ENCODE measurements at regions not wholly inside any gene's neighbourhood (a gene's known extent, or its start where the extent isn't known, plus 50 kb on each side); places are given as distances from the start of the nearest gene placed in this dataset.

- H3K79me2 ChIP-seq (replicated peaks; ENCODE audit: insufficient read depth): no peaks in the 10 kb centered on the region
- no peaks in the 10 kb centered on the region for H4K20me1 ChIP-seq (replicated peaks; ENCODE audit: insufficient read depth)
- H3K9me3 Mint-ChIP-seq: no peaks in the 10 kb centered on the region
- no peak overlapping the region for H3K4me3 Mint-ChIP-seq
- H3K36me3 ChIP-seq (ENCODE audit: insufficient read depth): no peaks in the 10 kb centered on the region
- H3K27ac Mint-ChIP-seq: no peak overlapping the region
- no peak for DNase-seq (ENCODE audit: low spot score)
- ATAC-seq: no peak
- H3K4me1 ChIP-seq (ENCODE audit: insufficient read depth): no peaks in the 10 kb centered on the region
- no peaks in the 10 kb centered on the region for H3F3A ChIP-seq (replicated peaks; ENCODE audit: low read depth)
- no peak overlapping the region for H3K4me3 ChIP-seq
- no peaks in the 10 kb centered on the region for H3K4me1 Mint-ChIP-seq
- no peaks in the 10 kb centered on the region for H3K36me3 Mint-ChIP-seq (ENCODE audit: low read depth)
- H2AFZ ChIP-seq: no peak overlapping the region
- no peak overlapping the region for H3K4me2 ChIP-seq
- no peak overlapping the region for H3K27ac ChIP-seq (ENCODE audit: low read depth)
- H3K9me2 ChIP-seq (ENCODE audit: insufficient read depth): no peaks in the 10 kb centered on the region
- no peaks in the 10 kb centered on the region for H3K27me3 ChIP-seq (ENCODE audit: insufficient read depth)
- TF ChIP-seq STAT1 (IDR thresholded peaks at IDR 0.05; ENCODE audit: unreplicated experiment) (no peak), NANOG (IDR thresholded peaks at IDR 0.05; ENCODE audit: borderline replicate concordance) (no peak)
- H3K27me3 Mint-ChIP-seq (ENCODE audit: insufficient read depth, low read depth, poor library complexity): peaks cover 2% of the 10 kb centered on the region
Observed at GRCh38 chr2:104109356-104109755, 744.6 kb upstream of the POU3F3 start.

- Mint-ChIP-seq H3K27ac (no peak overlapping the region), H3K36me3 (ENCODE audit: low read depth) (no peaks in the 10 kb centered on the region), H3K4me3 (no peak overlapping the region), H3K9me3 (no peaks in the 10 kb centered on the region), H3K27me3 (ENCODE audit: insufficient read depth, low read depth, poor library complexity) (peaks cover 2% of the 10 kb centered on the region), H3K4me1 (peaks cover 24% of the 10 kb centered on the region)
- Histone ChIP-seq H3K27ac (ENCODE audit: low read depth) (no peak overlapping the region), H3K79me2 (replicated peaks; ENCODE audit: insufficient read depth) (no peaks in the 10 kb centered on the region), H3K4me1 (ENCODE audit: insufficient read depth) (no peaks in the 10 kb centered on the region; the same call in 1 of the 2 replicates), H3K27me3 (ENCODE audit: insufficient read depth) (no peaks in the 10 kb centered on the region), H3K4me3 (no peak overlapping the region), H3K36me3 (ENCODE audit: insufficient read depth) (no peaks in the 10 kb centered on the region), H3K4me2 (no peak overlapping the region), H4K20me1 (replicated peaks; ENCODE audit: insufficient read depth) (no peaks in the 10 kb centered on the region), H2AFZ (peak overlapping the region; percentile 85; the same call in 1 of the 2 replicates), H3F3A (replicated peaks; ENCODE audit: low read depth) (no peaks in the 10 kb centered on the region), H3K9me2 (ENCODE audit: insufficient read depth) (no peaks in the 10 kb centered on the region)
- DNase-seq (ENCODE audit: low spot score) (peak; percentile 41), ATAC-seq (peak; percentile 90)
- no peak for TF ChIP-seq ZNF462 (CRISPR knock-in tag; IDR thresholded peaks at IDR 0.05)
- TF ChIP-seq EZH2 (IDR thresholded peaks at IDR 0.05; ENCODE audit: low read depth, unreplicated experiment): no peak
- TF ChIP-seq ZNF331 (CRISPR knock-in tag; IDR thresholded peaks at IDR 0.05; ENCODE audit: low read depth): no peak
- TF ChIP-seq STAT1 (IDR thresholded peaks at IDR 0.05; ENCODE audit: unreplicated experiment): no peak
- TF ChIP-seq REST (IDR thresholded peaks at IDR 0.05; ENCODE audit: unreplicated experiment): no peak
- TF ChIP-seq CTCF (conservative IDR thresholded peaks at IDR 0.05; ENCODE audit: low read depth in 2 of 2): no peak
- TF ChIP-seq CREB1 (CRISPR knock-in tag; IDR thresholded peaks at IDR 0.05; ENCODE audit: low read depth): no peak
- no peak for TF ChIP-seq ZNF114 (CRISPR knock-in tag; IDR thresholded peaks at IDR 0.05)
- no peak for TF ChIP-seq JUNB (IDR thresholded peaks at IDR 0.05; ENCODE audit: unreplicated experiment)
- TF ChIP-seq EZH2phosphoT487 (IDR thresholded peaks at IDR 0.05; ENCODE audit: unreplicated experiment): no peak
- TF ChIP-seq NANOG (IDR thresholded peaks at IDR 0.05; ENCODE audit: borderline replicate concordance): no peak
Observed at GRCh38 chr2:104118889-104119288, 735.0 kb upstream of the POU3F3 start.
